GM18873 (cell line): ENCODE measurements at regions not wholly inside any gene's neighbourhood (a gene's known extent, or its start where the extent isn't known, plus 50 kb on each side); places are given as distances from the start of the nearest gene placed in this dataset.

Experiments used
- ATAC-seq: cut with Tn5 transposase; IDR thresholded peaks from one replicate; pipeline ENCODE4 v1.9.1; 2021; ENCODE audit warnings: mild to moderate bottlenecking, moderate library complexity, moderate number of reproducible peaks; ENCODE audit not compliant: unreplicated experiment, low FRiP score

- no peak for ATAC-seq
Observed at GRCh38 chr11:110764485-110764884, 52.2 kb upstream of the ARHGAP20 start.

GRCh38 chr11:110763249-110764011 lies 51.2 kb upstream of the ARHGAP20 start:
- ATAC-seq, result no peak

- ATAC-seq, result no peak
Observed at GRCh38 chr11:110762590-110762989, 50.4 kb upstream of the ARHGAP20 start.
